Activated CD8-positive, alpha-beta memory T cell treated with anti-CD3 and anti-CD28 coated beads, Interleukin-2, amount 10 ng/mL, durations not matched to agents 7 days and 5 days (primary cell): ENCODE measurements at regions not wholly inside any gene's neighbourhood (a gene's known extent, or its start where the extent isn't known, plus 50 kb on each side); places are given as distances from the start of the nearest gene placed in this dataset.

Experiments used
- ATAC-seq: fragments of 150-1000 bp; cut with Tn5 transposase; one replicate; pipeline ENCODE4 v1.10.0; 2021; ENCODE audit warnings: moderate library complexity
- CTCF ChIA-PET: fragments of 350-600 bp; sonication (Branson Sonifier 250); formaldehyde crosslinking; loops from one replicate; lab custom pipeline; 2021; ENCODE audit warnings: antibody characterized with exemption; lab: Charles Lee
- DNase-seq: peaks from one replicate; pipeline ENCODE4 v3.0.0-alpha.2; 2020
- H3K27ac Mint-ChIP-seq: one replicate; pipeline ENCODE4 v1.8.0; 2021; ENCODE audit warnings: mild to moderate bottlenecking, mixed read lengths
- H3K27me3 Mint-ChIP-seq: one replicate; pipeline ENCODE4 v1.8.0; 2021; ENCODE audit warnings: mixed read lengths
- H3K36me3 Mint-ChIP-seq: one replicate; pipeline ENCODE4 v1.8.0; 2021; ENCODE audit warnings: mild to moderate bottlenecking, mixed read lengths
- H3K4me1 Mint-ChIP-seq: one replicate; pipeline ENCODE4 v1.8.0; 2021; ENCODE audit warnings: mixed read lengths
- H3K4me3 Mint-ChIP-seq: one replicate; pipeline ENCODE4 v1.8.0; 2021; ENCODE audit warnings: mild to moderate bottlenecking, moderate library complexity, mixed read lengths
- H3K9me3 Mint-ChIP-seq: one replicate; pipeline ENCODE4 v1.8.0; 2022; ENCODE audit warnings: low read depth, mixed read lengths

- Mint-ChIP-seq H3K36me3 (no peaks in the 10 kb centered on the region), H3K4me3 (no peak overlapping the region), H3K9me3 (no peaks in the 10 kb centered on the region), H3K27me3 (peaks cover 7% of the 10 kb centered on the region), H3K27ac (no peak overlapping the region), H3K4me1 (peaks cover 2% of the 10 kb centered on the region)
- DNase-seq: no peak
- CTCF ChIA-PET: interaction anchor here (4.1 kb wide), 1 partner anchor 494 kb away, joined by 34 read pairs; no protein-coding TSS in a partner anchor
- ATAC-seq: no peak
Measured at GRCh38 chr5:168216989-168217388, 74.5 kb upstream of the WWC1 start.

DNA sequence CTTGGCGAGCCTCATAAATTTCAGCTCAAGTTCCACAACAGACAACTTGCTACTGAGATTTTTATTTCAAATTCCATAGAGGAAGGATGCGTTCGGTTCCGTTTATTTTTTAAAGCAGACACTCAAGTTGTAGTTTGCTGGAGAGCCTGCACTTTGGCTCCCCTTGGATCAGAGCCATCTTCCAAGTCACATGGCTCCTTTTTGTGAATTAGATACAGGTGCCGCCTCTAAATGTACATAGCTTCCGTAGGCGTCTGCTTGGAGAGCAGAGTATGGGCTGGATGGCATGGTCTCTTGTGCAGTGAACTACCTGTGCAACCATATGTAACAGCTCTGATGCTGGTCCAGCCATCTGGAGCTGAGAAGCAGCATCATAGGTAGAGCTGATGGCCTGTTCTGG lies 73.9 kb upstream of the WWC1 start:
- ATAC-seq: no peak
- peaks cover 2% of the 10 kb centered on the region for H3K4me1 Mint-ChIP-seq
- no peak overlapping the region for H3K27ac Mint-ChIP-seq
- no peak for DNase-seq
- H3K9me3 Mint-ChIP-seq: no peaks in the 10 kb centered on the region
- H3K27me3 Mint-ChIP-seq: peaks cover 10% of the 10 kb centered on the region
- CTCF ChIA-PET: interaction anchor here (4.1 kb wide), 1 partner anchor 495 kb away, joined by 34 read pairs; no protein-coding TSS in a partner anchor
- no peak overlapping the region for H3K4me3 Mint-ChIP-seq
- H3K36me3 Mint-ChIP-seq: no peaks in the 10 kb centered on the region

DNA sequence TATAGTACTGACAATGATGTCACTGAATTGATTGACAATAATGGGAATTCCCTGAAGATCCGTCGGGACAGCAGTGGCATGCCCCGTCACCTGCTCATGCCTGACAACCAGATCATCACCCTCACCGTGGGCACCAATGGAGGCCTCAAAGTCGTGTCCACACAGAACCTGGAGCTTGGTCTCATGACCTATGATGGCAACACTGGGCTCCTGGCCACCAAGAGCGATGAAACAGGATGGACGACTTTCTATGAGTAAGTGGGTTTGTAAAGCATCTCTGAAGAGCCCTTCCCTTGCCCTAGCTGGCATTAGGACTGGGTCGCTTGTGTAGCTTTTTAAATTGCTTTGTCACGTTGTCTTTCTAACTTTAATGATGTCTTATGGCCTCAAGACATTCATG lies 72.7 kb upstream of the WWC1 start:
- Mint-ChIP-seq H3K27me3 (peaks cover 11% of the 10 kb centered on the region), H3K27ac (no peak overlapping the region), H3K36me3 (no peaks in the 10 kb centered on the region), H3K9me3 (no peaks in the 10 kb centered on the region), H3K4me1 (peaks cover 2% of the 10 kb centered on the region), H3K4me3 (no peak overlapping the region)
- no peak for ATAC-seq
- CTCF ChIA-PET: interaction anchor here (0.5 to 4.1 kb wide), 5 partner anchors 9 to 502 kb away, joined by 3 to 34 read pairs (median 6); no protein-coding TSS in a partner anchor
- no peak for DNase-seq

GRCh38 chr5:168219515-168220410 lies 71.7 kb upstream of the WWC1 start:
- Mint-ChIP-seq H3K9me3 (no peaks in the 10 kb centered on the region), H3K4me3 (no peak overlapping the region), H3K4me1 (peaks cover 2% of the 10 kb centered on the region), H3K36me3 (no peaks in the 10 kb centered on the region), H3K27me3 (peaks cover 16% of the 10 kb centered on the region), H3K27ac (no peak overlapping the region)
- CTCF ChIA-PET: interaction anchor here (0.6 to 4.1 kb wide), 23 partner anchors 10 to 1754 kb away, joined by 3 to 34 read pairs (median 3); no protein-coding TSS in a partner anchor
- DNase-seq (peak; percentile 50), ATAC-seq (peak; percentile 64)

DNA sequence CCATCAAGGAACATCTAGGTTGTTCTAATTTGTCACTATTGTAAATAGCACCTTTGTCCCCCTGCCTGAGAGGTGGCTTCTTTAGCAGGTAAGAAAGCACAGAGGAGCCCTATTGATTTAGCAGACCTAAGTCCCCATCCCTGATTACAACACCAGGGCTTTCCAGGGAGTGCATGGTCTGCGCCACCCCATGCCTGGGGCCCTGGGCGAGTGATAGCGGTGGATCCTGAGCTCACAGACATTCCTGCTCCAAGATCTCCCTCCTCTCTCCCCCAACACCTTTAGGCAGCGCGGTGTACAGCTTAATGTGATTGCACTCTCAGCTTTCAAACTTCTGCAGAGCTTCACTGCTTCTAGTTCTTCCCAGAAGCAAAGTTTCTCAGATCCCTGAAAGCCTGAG lies 67.4 kb upstream of the WWC1 start:
- ATAC-seq: no peak
- Mint-ChIP-seq H3K9me3 (no peaks in the 10 kb centered on the region), H3K36me3 (no peaks in the 10 kb centered on the region), H3K27ac (no peak overlapping the region), H3K27me3 (peaks cover 22% of the 10 kb centered on the region), H3K4me1 (peaks cover 13% of the 10 kb centered on the region), H3K4me3 (no peak overlapping the region)
- CTCF ChIA-PET: no interaction called here
- DNase-seq: no peak

DNA sequence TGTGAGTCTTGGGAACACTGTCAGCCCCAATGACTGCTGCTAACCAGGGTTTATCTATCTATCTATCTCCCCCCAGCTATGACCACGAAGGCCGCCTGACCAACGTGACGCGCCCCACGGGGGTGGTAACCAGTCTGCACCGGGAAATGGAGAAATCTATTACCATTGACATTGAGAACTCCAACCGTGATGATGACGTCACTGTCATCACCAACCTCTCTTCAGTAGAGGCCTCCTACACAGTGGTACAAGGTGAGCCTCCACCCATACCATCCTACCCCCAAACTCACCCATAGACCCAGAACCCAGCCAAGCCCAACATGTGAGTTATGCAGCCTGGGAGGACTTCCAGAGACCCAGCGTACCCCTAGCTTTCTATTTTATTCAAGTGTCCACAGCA lies 65.4 kb upstream of the WWC1 start:
- ATAC-seq (no peak), DNase-seq (no peak)
- H3K27ac Mint-ChIP-seq: no peak overlapping the region
- CTCF ChIA-PET: no interaction called here
- H3K9me3 Mint-ChIP-seq: no peaks in the 10 kb centered on the region
- H3K27me3 Mint-ChIP-seq: peaks cover 29% of the 10 kb centered on the region
- H3K36me3 Mint-ChIP-seq: no peaks in the 10 kb centered on the region
- H3K4me1 Mint-ChIP-seq: peaks cover 11% of the 10 kb centered on the region
- H3K4me3 Mint-ChIP-seq: no peak overlapping the region

DNA sequence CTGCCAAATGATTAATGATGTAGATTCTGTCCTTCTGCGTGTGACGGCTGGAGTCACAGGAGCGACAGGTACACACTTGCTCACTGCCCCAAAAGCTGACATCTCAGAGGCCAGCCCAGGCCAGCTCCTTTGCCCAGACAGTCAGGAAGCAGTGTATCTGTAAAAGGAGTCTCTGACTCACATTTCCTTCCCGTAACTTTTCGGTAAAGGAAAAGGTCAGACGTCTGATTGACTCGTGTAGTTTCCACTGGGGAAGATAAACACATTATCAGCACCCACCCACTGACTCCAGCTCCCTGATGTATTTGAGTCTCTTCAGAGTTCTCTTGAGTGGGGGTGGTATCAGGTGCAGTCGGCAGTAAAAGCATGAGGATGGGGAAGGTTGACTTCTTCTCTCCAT lies 64.4 kb upstream of the WWC1 start:
- Mint-ChIP-seq H3K4me3 (no peak overlapping the region), H3K36me3 (no peaks in the 10 kb centered on the region), H3K27ac (no peak overlapping the region), H3K27me3 (peaks cover 30% of the 10 kb centered on the region), H3K9me3 (no peaks in the 10 kb centered on the region), H3K4me1 (peaks cover 11% of the 10 kb centered on the region)
- no peak for DNase-seq
- ATAC-seq: no peak
- CTCF ChIA-PET: no interaction called here

DNA sequence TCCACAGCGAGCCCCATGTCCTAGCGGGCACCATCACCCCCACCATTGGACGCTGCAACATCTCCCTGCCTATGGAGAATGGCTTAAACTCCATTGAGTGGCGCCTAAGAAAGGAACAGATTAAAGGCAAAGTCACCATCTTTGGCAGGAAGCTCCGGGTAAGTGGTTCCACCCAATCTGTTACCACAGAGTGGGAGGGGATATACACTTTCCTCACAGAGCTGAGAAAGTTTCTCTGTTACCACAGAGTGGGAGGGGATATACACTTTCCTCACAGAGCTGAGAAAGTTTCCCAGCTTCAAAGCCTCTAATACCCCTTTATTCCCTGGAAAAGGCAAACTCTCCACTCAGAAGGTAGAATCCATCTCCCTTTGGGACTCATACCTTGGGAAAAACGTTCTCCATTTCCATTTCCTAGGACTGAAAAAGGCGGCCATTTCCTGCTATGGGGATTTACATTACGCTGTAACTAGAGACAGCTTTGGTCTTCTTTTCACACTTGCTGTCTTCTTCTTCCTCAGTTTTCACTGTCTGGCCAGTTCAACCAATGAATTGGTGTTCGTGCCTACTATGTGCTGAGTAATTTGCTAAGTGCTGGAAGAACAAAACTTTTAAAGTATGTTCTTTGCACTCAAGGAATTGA lies 63.4 kb upstream of the WWC1 start:
- peak; percentile 63 for ATAC-seq
- Mint-ChIP-seq H3K4me3 (no peak overlapping the region), H3K27ac (no peak overlapping the region), H3K4me1 (peaks cover 11% of the 10 kb centered on the region), H3K27me3 (peaks cover 27% of the 10 kb centered on the region), H3K9me3 (no peaks in the 10 kb centered on the region), H3K36me3 (no peaks in the 10 kb centered on the region)
- DNase-seq: peak; percentile 47
- CTCF ChIA-PET: no interaction called here

DNA sequence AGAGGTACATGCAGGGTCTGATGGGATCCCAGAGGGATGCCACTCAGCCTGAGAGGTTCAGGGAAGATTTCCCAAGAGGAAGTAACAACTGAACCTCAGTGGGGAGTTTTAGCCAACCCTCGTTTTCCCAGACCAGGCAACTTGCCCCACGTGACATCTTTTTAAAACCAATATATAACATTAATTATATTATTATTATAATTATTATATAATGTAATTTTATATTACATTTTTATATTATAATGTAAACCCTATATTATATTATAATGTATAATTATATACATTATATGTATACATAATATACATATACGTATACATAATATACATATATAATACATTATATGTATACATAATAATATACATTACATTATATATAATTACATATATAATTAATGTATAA lies 62.8 kb upstream of the WWC1 start:
- CTCF ChIA-PET: no interaction called here
- H3K4me1 Mint-ChIP-seq: peaks cover 11% of the 10 kb centered on the region
- peaks cover 27% of the 10 kb centered on the region for H3K27me3 Mint-ChIP-seq
- no peaks in the 10 kb centered on the region for H3K36me3 Mint-ChIP-seq
- no peaks in the 10 kb centered on the region for H3K9me3 Mint-ChIP-seq
- no peak overlapping the region for H3K27ac Mint-ChIP-seq
- DNase-seq: no peak
- ATAC-seq: no peak
- no peak overlapping the region for H3K4me3 Mint-ChIP-seq

GRCh38 chr5:168234133-168234532 lies 57.3 kb upstream of the WWC1 start:
- no peaks in the 10 kb centered on the region for H3K4me1 Mint-ChIP-seq
- no peak for ATAC-seq
- no peaks in the 10 kb centered on the region for H3K9me3 Mint-ChIP-seq
- H3K4me3 Mint-ChIP-seq: no peak overlapping the region
- H3K27ac Mint-ChIP-seq: no peak overlapping the region
- CTCF ChIA-PET: no interaction called here
- H3K36me3 Mint-ChIP-seq: no peaks in the 10 kb centered on the region
- DNase-seq: no peak
- peaks cover 14% of the 10 kb centered on the region for H3K27me3 Mint-ChIP-seq

GRCh38 chr5:168238463-168238862 lies 53.0 kb upstream of the WWC1 start:
- no peak overlapping the region for H3K4me3 Mint-ChIP-seq
- DNase-seq (no peak), ATAC-seq (no peak)
- no peaks in the 10 kb centered on the region for H3K4me1 Mint-ChIP-seq
- H3K27ac Mint-ChIP-seq: no peak overlapping the region
- CTCF ChIA-PET: no interaction called here
- no peaks in the 10 kb centered on the region for H3K36me3 Mint-ChIP-seq
- H3K27me3 Mint-ChIP-seq: no peaks in the 10 kb centered on the region
- no peaks in the 10 kb centered on the region for H3K9me3 Mint-ChIP-seq

DNA sequence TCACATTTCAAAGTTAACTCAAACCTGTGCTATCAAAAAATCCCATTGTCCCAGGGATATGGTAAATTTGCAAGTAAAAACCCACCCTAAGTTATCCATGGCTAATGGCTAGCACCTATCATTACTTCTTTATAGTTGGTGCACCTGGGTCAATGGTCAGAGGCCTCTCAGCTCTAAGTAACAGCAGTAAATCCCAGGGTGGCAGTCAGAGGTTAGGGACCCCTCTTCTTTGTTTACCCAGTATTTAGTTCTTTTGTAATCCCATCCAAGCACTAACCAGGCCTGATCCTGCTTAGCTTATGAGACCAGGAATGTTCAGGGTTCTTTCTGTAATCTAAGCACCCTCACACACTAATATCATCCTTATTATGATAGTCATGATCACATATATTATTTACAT lies 52.1 kb upstream of the WWC1 start:
- no peak for ATAC-seq
- Mint-ChIP-seq H3K36me3 (no peaks in the 10 kb centered on the region), H3K4me3 (no peak overlapping the region), H3K9me3 (no peaks in the 10 kb centered on the region), H3K27ac (no peak overlapping the region), H3K4me1 (no peaks in the 10 kb centered on the region), H3K27me3 (no peaks in the 10 kb centered on the region)
- CTCF ChIA-PET: no interaction called here
- DNase-seq: no peak
